ENCODE measurements at regions not wholly inside any gene's neighbourhood (a gene's known extent, or its start where the extent isn't known, plus 50 kb on each side); places are given as distances from the start of the nearest gene placed in this dataset.

- TF ChIP-seq CTCF (IDR thresholded peaks at IDR 0.05; ENCODE audit: insufficient read depth, low read length, poor library complexity, severe bottlenecking) (no peak), EZH2phosphoT487 (conservative IDR thresholded peaks at IDR 0.05; ENCODE audit: low read length) (no peak)
These were observed 296.5 kb upstream of the PLXNA2 start for GRCh38 chr1:208540724-208541123.

Measured in SU-DHL-6 (cell line).